ENCODE measurements at regions not wholly inside any gene's neighbourhood (a gene's known extent, or its start where the extent isn't known, plus 50 kb on each side); places are given as distances from the start of the nearest gene placed in this dataset.

- TF ChIP-seq, protein P1, sequence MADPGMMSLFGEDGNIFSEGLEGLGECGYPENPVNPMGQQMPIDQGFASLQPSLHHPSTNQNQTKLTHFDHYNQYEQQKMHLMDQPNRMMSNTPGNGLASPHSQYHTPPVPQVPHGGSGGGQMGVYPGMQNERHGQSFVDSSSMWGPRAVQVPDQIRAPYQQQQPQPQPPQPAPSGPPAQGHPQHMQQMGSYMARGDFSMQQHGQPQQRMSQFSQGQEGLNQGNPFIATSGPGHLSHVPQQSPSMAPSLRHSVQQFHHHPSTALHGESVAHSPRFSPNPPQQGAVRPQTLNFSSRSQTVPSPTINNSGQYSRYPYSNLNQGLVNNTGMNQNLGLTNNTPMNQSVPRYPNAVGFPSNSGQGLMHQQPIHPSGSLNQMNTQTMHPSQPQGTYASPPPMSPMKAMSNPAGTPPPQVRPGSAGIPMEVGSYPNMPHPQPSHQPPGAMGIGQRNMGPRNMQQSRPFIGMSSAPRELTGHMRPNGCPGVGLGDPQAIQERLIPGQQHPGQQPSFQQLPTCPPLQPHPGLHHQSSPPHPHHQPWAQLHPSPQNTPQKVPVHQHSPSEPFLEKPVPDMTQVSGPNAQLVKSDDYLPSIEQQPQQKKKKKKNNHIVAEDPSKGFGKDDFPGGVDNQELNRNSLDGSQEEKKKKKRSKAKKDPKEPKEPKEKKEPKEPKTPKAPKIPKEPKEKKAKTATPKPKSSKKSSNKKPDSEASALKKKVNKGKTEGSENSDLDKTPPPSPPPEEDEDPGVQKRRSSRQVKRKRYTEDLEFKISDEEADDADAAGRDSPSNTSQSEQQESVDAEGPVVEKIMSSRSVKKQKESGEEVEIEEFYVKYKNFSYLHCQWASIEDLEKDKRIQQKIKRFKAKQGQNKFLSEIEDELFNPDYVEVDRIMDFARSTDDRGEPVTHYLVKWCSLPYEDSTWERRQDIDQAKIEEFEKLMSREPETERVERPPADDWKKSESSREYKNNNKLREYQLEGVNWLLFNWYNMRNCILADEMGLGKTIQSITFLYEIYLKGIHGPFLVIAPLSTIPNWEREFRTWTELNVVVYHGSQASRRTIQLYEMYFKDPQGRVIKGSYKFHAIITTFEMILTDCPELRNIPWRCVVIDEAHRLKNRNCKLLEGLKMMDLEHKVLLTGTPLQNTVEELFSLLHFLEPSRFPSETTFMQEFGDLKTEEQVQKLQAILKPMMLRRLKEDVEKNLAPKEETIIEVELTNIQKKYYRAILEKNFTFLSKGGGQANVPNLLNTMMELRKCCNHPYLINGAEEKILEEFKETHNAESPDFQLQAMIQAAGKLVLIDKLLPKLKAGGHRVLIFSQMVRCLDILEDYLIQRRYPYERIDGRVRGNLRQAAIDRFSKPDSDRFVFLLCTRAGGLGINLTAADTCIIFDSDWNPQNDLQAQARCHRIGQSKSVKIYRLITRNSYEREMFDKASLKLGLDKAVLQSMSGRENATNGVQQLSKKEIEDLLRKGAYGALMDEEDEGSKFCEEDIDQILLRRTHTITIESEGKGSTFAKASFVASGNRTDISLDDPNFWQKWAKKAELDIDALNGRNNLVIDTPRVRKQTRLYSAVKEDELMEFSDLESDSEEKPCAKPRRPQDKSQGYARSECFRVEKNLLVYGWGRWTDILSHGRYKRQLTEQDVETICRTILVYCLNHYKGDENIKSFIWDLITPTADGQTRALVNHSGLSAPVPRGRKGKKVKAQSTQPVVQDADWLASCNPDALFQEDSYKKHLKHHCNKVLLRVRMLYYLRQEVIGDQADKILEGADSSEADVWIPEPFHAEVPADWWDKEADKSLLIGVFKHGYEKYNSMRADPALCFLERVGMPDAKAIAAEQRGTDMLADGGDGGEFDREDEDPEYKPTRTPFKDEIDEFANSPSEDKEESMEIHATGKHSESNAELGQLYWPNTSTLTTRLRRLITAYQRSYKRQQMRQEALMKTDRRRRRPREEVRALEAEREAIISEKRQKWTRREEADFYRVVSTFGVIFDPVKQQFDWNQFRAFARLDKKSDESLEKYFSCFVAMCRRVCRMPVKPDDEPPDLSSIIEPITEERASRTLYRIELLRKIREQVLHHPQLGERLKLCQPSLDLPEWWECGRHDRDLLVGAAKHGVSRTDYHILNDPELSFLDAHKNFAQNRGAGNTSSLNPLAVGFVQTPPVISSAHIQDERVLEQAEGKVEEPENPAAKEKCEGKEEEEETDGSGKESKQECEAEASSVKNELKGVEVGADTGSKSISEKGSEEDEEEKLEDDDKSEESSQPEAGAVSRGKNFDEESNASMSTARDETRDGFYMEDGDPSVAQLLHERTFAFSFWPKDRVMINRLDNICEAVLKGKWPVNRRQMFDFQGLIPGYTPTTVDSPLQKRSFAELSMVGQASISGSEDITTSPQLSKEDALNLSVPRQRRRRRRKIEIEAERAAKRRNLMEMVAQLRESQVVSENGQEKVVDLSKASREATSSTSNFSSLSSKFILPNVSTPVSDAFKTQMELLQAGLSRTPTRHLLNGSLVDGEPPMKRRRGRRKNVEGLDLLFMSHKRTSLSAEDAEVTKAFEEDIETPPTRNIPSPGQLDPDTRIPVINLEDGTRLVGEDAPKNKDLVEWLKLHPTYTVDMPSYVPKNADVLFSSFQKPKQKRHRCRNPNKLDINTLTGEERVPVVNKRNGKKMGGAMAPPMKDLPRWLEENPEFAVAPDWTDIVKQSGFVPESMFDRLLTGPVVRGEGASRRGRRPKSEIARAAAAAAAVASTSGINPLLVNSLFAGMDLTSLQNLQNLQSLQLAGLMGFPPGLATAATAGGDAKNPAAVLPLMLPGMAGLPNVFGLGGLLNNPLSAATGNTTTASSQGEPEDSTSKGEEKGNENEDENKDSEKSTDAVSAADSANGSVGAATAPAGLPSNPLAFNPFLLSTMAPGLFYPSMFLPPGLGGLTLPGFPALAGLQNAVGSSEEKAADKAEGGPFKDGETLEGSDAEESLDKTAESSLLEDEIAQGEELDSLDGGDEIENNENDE (IDR thresholded peaks at IDR 0.05; ENCODE audit: low read depth, low read length) = no peak
- no peak for TF ChIP-seq CBX8 (IDR thresholded peaks at IDR 0.05; ENCODE audit: borderline replicate concordance, extremely low read depth, low read depth, low read length, poor library complexity, severe bottlenecking)
- TF ChIP-seq MCM5 (IDR thresholded peaks at IDR 0.05; ENCODE audit: low read depth) = no peak
- no peak for TF ChIP-seq FIP1L1 (IDR thresholded peaks at IDR 0.05; ENCODE audit: low read depth, low read length, poor library complexity, severe bottlenecking)
- TF ChIP-seq NR2C1 (IDR thresholded peaks at IDR 0.05) = no peak
- TF ChIP-seq NR2C1 (tag; IDR thresholded peaks at IDR 0.05) = no peak
These were observed 560.1 kb upstream of the TBX3 start (continued) for GRCh38 chr12:115243933-115244628.

All from K562 (cell line).